Hepatocyte (in vitro differentiated cells): ENCODE measurements at regions not wholly inside any gene's neighbourhood (a gene's known extent, or its start where the extent isn't known, plus 50 kb on each side); places are given as distances from the start of the nearest gene placed in this dataset.

ENCODE experiments used
- CTCF ChIP-seq: fragments of 200-600 bp; sonication (generic); IDR thresholded peaks from 2 replicates; pipeline ENCODE4 v1.5.1; 2016; ENCODE audit warnings: antibody characterized with exemption, mild to moderate bottlenecking; ENCODE audit not compliant: poor library complexity
- EZH2 ChIP-seq: fragments of 200-600 bp; sonication (generic); IDR thresholded peaks from 2 replicates; pipeline ENCODE4 v1.6.1; 2016; ENCODE audit warnings: antibody characterized with exemption, mild to moderate bottlenecking, borderline replicate concordance

GRCh38 chr4:181874602-181875001 is 368.6 kb upstream of the TENM3 start:
- TF ChIP-seq CTCF: no peak
- no peak for TF ChIP-seq EZH2
